Esophagus squamous epithelium (tissue), 4 donors: ENCODE measurements at regions not wholly inside any gene's neighbourhood (a gene's known extent, or its start where the extent isn't known, plus 50 kb on each side); places are given as distances from the start of the nearest gene placed in this dataset.
"Not testable (repeated sequence)": the region's sequence is repeated elsewhere in the genome, so short reads cannot be mapped to it uniquely, and the experiment has no call there.

ENCODE experiments used
- POLR2A ChIP-seq, 4 donors: fragments of 450-650 bp; IDR thresholded peaks; one replicate each; pipeline ENCODE4 v1.6.1; 2017; ENCODE audit warnings: antibody characterized with exemption in 4 of 4, mild to moderate bottlenecking in 4 of 4, moderate library complexity in 3 of 4
- TF ChIP-seq, protein P1 (sequence below), 6 experiments: fragments of 450-650 bp in 4 of 6; fragments of 200-600 bp in 2 of 6; sonication (generic) in 2 of 6; IDR thresholded peaks; one replicate each; pipeline ENCODE4 v1.5.1; 2016 to 2019; ENCODE audit warnings: antibody characterized with exemption in 6 of 6, mild to moderate bottlenecking in 4 of 6, moderate library complexity in 4 of 6

GRCh38 chr7:28333548-28333947 lies 78.8 kb upstream of the CREB5 start:
- TF ChIP-seq, protein P1, sequence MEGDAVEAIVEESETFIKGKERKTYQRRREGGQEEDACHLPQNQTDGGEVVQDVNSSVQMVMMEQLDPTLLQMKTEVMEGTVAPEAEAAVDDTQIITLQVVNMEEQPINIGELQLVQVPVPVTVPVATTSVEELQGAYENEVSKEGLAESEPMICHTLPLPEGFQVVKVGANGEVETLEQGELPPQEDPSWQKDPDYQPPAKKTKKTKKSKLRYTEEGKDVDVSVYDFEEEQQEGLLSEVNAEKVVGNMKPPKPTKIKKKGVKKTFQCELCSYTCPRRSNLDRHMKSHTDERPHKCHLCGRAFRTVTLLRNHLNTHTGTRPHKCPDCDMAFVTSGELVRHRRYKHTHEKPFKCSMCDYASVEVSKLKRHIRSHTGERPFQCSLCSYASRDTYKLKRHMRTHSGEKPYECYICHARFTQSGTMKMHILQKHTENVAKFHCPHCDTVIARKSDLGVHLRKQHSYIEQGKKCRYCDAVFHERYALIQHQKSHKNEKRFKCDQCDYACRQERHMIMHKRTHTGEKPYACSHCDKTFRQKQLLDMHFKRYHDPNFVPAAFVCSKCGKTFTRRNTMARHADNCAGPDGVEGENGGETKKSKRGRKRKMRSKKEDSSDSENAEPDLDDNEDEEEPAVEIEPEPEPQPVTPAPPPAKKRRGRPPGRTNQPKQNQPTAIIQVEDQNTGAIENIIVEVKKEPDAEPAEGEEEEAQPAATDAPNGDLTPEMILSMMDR (IDR thresholded peaks at IDR 0.05) = not testable (repeated sequence)
- TF ChIP-seq POLR2A (IDR thresholded peaks at IDR 0.05) = not testable (repeated sequence)
